ENCODE measurements at regions not wholly inside any gene's neighbourhood (a gene's known extent, or its start where the extent isn't known, plus 50 kb on each side); places are given as distances from the start of the nearest gene placed in this dataset.

DNA sequence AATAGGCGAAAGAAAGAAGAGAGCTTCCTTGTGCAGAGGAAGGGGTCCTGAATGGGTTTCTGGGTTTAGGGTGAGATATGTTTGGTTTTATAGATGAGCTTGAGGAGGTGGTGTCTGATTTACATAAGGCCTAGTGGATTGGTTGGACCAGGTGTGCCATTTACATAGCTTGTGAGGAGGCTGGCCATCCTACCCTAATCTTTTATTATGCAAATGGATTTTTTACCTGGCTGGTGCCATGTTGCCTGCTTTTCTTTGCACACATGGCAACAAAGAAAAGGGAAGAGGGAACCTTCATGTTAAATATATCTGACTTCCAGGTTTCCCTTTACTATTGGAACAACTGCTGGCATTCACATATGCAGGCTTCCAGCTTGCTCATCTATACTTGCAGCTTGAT, 585.3 kb downstream of the PTPRU start:
- no peak for TF ChIP-seq GATA2 (IDR thresholded peaks at IDR 0.05; ENCODE audit: low read depth, low read length)
- no peak for TF ChIP-seq GATA3 (IDR thresholded peaks at IDR 0.05; ENCODE audit: low read depth, low read length)

Measured in SH-SY5Y (cell line).